ENCODE measurements at regions not wholly inside any gene's neighbourhood (a gene's known extent, or its start where the extent isn't known, plus 50 kb on each side); places are given as distances from the start of the nearest gene placed in this dataset.

- Histone ChIP-seq H3K27me3 (ENCODE audit: low read depth) (no peaks in the 10 kb centered on the region), H3K9me3 (replicated peaks) (no peaks in the 10 kb centered on the region), H3K36me3 (no peaks in the 10 kb centered on the region), H3K27ac (replicated peaks) (no peak overlapping the region), H3K4me1 (no peaks in the 10 kb centered on the region), H3K4me3 (no peak overlapping the region)
- intact Hi-C loops (cut with micrococcal nuclease), result no loop called here
- TF ChIP-seq CTCF (IDR thresholded peaks at IDR 0.05; ENCODE audit: borderline replicate concordance), result no peak
- no peak for DNase-seq
These were observed 102.2 kb downstream of the MXRA5 start for GRCh38 chrX:3244203-3244743.

GRCh38 chrX:3232262-3232923, 114.1 kb downstream of the MXRA5 start:
- no peaks in the 10 kb centered on the region for H3K9me3 ChIP-seq (replicated peaks)
- no peaks in the 10 kb centered on the region for H3K36me3 ChIP-seq
- no peaks in the 10 kb centered on the region for H3K27me3 ChIP-seq (ENCODE audit: low read depth)
- H3K4me1 ChIP-seq, result no peaks in the 10 kb centered on the region
- DNase-seq, result no peak
- intact Hi-C loops (cut with micrococcal nuclease), result no loop called here
- H3K4me3 ChIP-seq, result no peak overlapping the region
- H3K27ac ChIP-seq (replicated peaks), result no peak overlapping the region
- TF ChIP-seq CTCF (IDR thresholded peaks at IDR 0.05; ENCODE audit: borderline replicate concordance), result no peak

- intact Hi-C loops (cut with micrococcal nuclease), result no loop called here
- no peak for DNase-seq
- no peak for TF ChIP-seq CTCF (IDR thresholded peaks at IDR 0.05; ENCODE audit: borderline replicate concordance)
- H3K4me3 ChIP-seq, result no peak overlapping the region
- no peak overlapping the region for H3K27ac ChIP-seq (replicated peaks)
- H3K36me3 ChIP-seq, result no peaks in the 10 kb centered on the region
- H3K9me3 ChIP-seq (replicated peaks), result no peaks in the 10 kb centered on the region
- no peaks in the 10 kb centered on the region for H3K27me3 ChIP-seq (ENCODE audit: low read depth)
- H3K4me1 ChIP-seq, result no peaks in the 10 kb centered on the region
These were observed 114.7 kb downstream of the MXRA5 start for GRCh38 chrX:3231766-3232165.

- Histone ChIP-seq H3K27me3 (ENCODE audit: low read depth) (no peaks in the 10 kb centered on the region), H3K4me1 (no peaks in the 10 kb centered on the region), H3K36me3 (no peaks in the 10 kb centered on the region), H3K4me3 (no peak overlapping the region), H3K27ac (replicated peaks) (no peak overlapping the region), H3K9me3 (replicated peaks) (no peaks in the 10 kb centered on the region)
- no peak for DNase-seq
- no peak for TF ChIP-seq CTCF (IDR thresholded peaks at IDR 0.05; ENCODE audit: borderline replicate concordance)
- intact Hi-C loops (cut with micrococcal nuclease), result no loop called here
These were observed 116.0 kb downstream of the MXRA5 start for GRCh38 chrX:3230496-3230895.

- TF ChIP-seq CTCF (IDR thresholded peaks at IDR 0.05; ENCODE audit: borderline replicate concordance), result no peak
- no peaks in the 10 kb centered on the region for H3K27me3 ChIP-seq (ENCODE audit: low read depth)
- no peak overlapping the region for H3K4me3 ChIP-seq
- H3K27ac ChIP-seq (replicated peaks), result no peak overlapping the region
- DNase-seq, result no peak
- no peaks in the 10 kb centered on the region for H3K36me3 ChIP-seq
- H3K9me3 ChIP-seq (replicated peaks), result no peaks in the 10 kb centered on the region
- H3K4me1 ChIP-seq, result no peaks in the 10 kb centered on the region
- intact Hi-C loops (cut with micrococcal nuclease), result no loop called here
These were observed 118.9 kb downstream of the MXRA5 start for GRCh38 chrX:3227526-3227925.

All from left ventricle myocardium inferior (tissue), 1 donor.